ENCODE measurements at regions not wholly inside any gene's neighbourhood (a gene's known extent, or its start where the extent isn't known, plus 50 kb on each side); places are given as distances from the start of the nearest gene placed in this dataset.

- TF ChIP-seq CTCF (conservative IDR thresholded peaks at IDR 0.05; ENCODE audit: low read depth, low read length) (no peak), EZH2phosphoT487 (IDR thresholded peaks at IDR 0.05; ENCODE audit: borderline replicate concordance, low read length) (no peak)
These were observed 461.4 kb downstream of the SIPA1L2 start for GRCh38 chr1:232168508-232168907.

All from PC-3 (cell line).